ENCODE measurements at regions not wholly inside any gene's neighbourhood (a gene's known extent, or its start where the extent isn't known, plus 50 kb on each side); places are given as distances from the start of the nearest gene placed in this dataset.
"Not testable (repeated sequence)": the region's sequence is repeated elsewhere in the genome, so short reads cannot be mapped to it uniquely, and the experiment has no call there.

DNA sequence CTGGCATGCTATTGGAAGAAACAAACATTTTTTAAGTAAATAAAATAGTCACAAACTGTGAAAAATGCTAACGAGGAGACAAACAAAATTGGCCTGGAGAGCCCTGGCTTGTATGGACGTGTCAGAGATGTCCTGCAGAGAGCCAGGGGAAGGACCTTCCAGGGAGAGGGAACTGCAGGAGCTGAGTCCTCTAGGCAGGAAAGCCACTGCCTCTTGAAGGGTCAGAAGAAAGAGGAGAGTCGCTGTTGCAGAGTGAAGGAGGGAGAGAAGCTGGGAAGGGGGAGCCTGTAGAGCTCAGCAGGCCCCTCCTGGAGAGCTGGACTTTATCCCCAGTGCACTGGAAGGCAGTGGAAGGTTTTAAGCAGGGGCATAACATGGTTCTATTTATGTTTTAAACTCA, 80.3 kb upstream of the PWP1 start:
- H3K9ac ChIP-seq (ENCODE audit: low read depth in 2 of 2, low read length in 2 of 2): peak overlapping the region in 1 of 2 donors; percentile 3
- no peaks in the 10 kb centered on the region for H3K36me3 ChIP-seq
- no peaks in the 10 kb centered on the region for H3K4me1 ChIP-seq
- no peaks in the 10 kb centered on the region for H3K9me3 ChIP-seq
- no peaks in the 10 kb centered on the region for H3K27me3 ChIP-seq
- no peak overlapping the region for H3K27ac ChIP-seq
- intact Hi-C loops (cut with DNase I): loop anchor here (5.0 kb wide), 2 partner anchors 158 to 198 kb away; no protein-coding TSS in a partner anchor
- TF ChIP-seq, protein P1, sequence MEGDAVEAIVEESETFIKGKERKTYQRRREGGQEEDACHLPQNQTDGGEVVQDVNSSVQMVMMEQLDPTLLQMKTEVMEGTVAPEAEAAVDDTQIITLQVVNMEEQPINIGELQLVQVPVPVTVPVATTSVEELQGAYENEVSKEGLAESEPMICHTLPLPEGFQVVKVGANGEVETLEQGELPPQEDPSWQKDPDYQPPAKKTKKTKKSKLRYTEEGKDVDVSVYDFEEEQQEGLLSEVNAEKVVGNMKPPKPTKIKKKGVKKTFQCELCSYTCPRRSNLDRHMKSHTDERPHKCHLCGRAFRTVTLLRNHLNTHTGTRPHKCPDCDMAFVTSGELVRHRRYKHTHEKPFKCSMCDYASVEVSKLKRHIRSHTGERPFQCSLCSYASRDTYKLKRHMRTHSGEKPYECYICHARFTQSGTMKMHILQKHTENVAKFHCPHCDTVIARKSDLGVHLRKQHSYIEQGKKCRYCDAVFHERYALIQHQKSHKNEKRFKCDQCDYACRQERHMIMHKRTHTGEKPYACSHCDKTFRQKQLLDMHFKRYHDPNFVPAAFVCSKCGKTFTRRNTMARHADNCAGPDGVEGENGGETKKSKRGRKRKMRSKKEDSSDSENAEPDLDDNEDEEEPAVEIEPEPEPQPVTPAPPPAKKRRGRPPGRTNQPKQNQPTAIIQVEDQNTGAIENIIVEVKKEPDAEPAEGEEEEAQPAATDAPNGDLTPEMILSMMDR (IDR thresholded peaks at IDR 0.05): no peak
- DNase-seq: no peak
- H3K4me3 ChIP-seq: no peak overlapping the region

DNA sequence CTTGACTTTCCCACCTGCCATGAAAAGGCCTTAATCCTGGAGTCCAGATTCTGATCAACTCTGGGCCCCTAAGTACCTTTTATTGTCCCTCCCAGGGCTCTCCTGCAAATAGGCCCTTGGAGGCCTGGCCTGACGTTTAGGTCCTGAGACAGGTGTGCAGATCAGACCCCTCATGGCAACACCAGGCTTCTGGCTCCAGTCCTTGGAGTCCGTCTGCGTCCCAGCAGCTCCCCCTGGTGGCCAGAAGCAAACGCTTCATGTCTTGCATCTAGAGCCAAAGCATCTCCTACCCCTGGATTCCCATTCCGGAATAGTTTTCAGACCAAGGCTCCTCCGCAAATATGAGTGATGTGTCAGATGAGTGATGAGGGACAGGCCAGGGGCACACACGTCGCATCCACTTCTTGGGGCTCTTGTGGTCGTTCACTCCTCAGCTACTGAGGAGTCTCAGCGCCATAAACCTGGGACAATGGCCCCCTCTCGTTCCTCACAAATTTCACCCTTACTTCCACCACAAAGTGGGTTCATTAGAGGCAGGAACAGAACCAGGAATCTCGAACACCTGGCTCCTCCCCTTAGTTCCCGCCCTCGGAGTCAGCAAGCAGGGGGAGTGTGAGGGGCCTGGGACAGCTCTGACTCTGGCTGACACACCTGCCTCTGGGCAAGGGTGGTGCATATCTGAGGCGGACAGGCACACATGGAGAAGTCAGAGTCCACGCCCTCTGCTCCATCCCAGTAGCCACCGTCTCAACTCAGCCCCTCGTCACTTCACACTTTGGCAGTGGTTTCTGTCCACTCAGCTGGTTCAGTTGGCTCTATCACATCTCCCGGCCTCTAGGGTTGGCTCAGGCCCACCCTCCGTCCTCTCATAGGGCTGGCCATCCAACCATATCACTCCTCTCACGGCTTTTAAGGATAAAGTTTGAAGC, 77.9 kb upstream of the PWP1 start:
- no peaks in the 10 kb centered on the region for H3K36me3 ChIP-seq
- no peak overlapping the region for H3K27ac ChIP-seq
- DNase-seq: peak; percentile 77
- H3K9ac ChIP-seq (ENCODE audit: low read depth in 2 of 2, low read length in 2 of 2): no peak overlapping the region
- H3K4me1 ChIP-seq: no peaks in the 10 kb centered on the region
- TF ChIP-seq, protein P1 (IDR thresholded peaks at IDR 0.05): peak; percentile 84
- intact Hi-C loops (cut with DNase I): loop anchor here (2.0 to 5.0 kb wide), 3 partner anchors 160 to 471 kb away; no protein-coding TSS in a partner anchor
- H3K27me3 ChIP-seq: no peaks in the 10 kb centered on the region
- no peak overlapping the region for H3K4me3 ChIP-seq
- no peaks in the 10 kb centered on the region for H3K9me3 ChIP-seq

DNA sequence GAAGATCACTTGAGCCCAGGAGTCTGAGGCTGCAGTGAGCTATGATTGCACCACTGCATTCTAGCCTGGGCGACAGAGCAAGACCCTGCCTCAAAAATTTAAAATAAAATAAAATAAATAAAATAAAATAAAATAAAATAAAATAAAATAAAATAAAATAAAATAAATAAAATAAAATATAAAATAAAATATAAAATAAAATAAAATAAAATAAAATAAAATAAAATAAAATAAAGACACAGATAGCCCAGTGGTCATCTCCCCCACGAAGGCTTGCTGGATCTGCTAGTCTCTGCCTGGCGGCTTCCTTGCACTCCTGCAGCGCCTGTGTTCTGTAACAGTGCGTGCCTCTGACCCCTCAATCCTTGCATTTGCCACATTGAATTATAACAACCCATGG, 76.8 kb upstream of the PWP1 start:
- not testable (repeated sequence) for H3K4me1 ChIP-seq
- intact Hi-C loops (cut with DNase I): loop anchor here (5.0 kb wide), 2 partner anchors 161 to 201 kb away; no protein-coding TSS in a partner anchor

DNA sequence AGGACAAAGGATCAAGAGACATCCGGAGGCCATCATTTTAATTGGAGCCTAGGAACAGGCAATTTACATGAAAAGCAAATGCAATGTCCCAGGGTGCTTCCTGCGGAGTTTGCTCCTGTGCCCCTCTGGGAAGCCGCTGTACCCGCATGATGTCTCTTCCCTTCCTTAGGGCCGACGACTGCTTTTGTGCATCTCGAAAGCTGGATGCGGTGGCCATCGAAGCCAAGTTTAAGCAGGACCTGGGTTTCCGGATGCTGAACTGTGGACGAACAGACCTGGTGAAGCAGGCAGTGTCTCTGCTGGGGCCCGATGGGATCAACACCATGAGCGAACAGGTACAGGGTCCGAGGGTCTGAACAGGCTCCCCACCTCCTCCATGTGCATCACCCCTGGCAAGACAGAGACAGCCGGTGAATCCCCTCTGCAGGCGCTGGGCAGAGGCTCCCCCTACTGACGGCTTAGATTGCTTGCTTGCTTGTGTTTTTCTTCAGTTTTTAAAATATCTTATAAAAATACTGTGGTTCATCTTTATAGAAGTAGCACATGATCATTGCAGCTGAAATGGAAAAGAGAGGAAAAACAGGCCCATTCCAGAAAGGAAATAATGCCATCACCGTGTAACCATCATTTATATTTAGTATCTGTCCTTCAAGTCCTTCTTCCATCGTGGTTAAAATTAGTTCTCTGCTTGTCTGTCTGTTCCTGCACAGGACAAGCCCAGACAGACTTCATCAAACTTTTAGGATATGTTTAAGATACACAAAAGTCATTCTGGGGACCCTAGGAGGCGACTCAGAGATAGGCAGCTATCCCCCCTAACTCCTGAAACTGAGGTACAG, 75.4 kb upstream of the PWP1 start:
- Histone ChIP-seq H3K9me3 (no peaks in the 10 kb centered on the region), H3K4me3 (no peak overlapping the region), H3K9ac (ENCODE audit: low read depth in 2 of 2, low read length in 2 of 2) (no peak overlapping the region), H3K36me3 (no peaks in the 10 kb centered on the region), H3K27me3 (no peaks in the 10 kb centered on the region), H3K4me1 (no peaks in the 10 kb centered on the region), H3K27ac (no peak overlapping the region)
- TF ChIP-seq, protein P1 (IDR thresholded peaks at IDR 0.05): peak; percentile 33
- DNase-seq: no peak
- intact Hi-C loops (cut with DNase I): no loop called here

More for the DNA sequence above, 76.8 kb upstream of the PWP1 start:
- not testable (repeated sequence) for DNase-seq; H3K4me3 ChIP-seq; H3K27ac ChIP-seq; H3K27me3 ChIP-seq; H3K36me3 ChIP-seq; H3K9ac ChIP-seq (ENCODE audit: low read depth in 2 of 2, low read length in 2 of 2); H3K9me3 ChIP-seq

DNA sequence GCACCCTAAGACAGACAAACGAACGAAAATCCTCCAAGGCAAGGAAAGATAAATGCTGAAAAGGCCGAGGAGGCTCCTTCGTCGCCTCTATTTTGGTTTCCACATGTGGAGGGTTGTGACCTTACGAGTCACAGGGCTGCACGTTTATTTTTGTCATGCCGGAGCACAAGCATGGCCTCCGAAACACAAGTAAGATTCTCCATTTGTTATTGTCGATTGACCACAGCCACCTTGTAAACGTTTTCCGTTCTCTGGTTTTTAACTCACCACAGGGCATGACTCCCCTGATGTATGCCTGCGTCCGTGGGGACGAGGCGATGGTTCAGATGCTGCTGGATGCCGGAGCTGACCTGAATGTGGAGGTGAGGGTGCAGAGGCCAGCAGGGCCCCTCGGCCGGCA, 73.1 kb upstream of the PWP1 start:
- no peak overlapping the region for H3K27ac ChIP-seq
- no peak for DNase-seq

More for the DNA sequence above, 73.1 kb upstream of the PWP1 start:
- Histone ChIP-seq H3K9me3 (no peaks in the 10 kb centered on the region), H3K4me1 (no peaks in the 10 kb centered on the region), H3K4me3 (no peak overlapping the region), H3K36me3 (no peaks in the 10 kb centered on the region), H3K27me3 (no peaks in the 10 kb centered on the region), H3K9ac (ENCODE audit: low read depth in 2 of 2, low read length in 2 of 2) (no peak overlapping the region)
- TF ChIP-seq, protein P1 (IDR thresholded peaks at IDR 0.05): no peak
- intact Hi-C loops (cut with DNase I): no loop called here
